ENCODE measurements at regions not wholly inside any gene's neighbourhood (a gene's known extent, or its start where the extent isn't known, plus 50 kb on each side); places are given as distances from the start of the nearest gene placed in this dataset.

- no peak for DNase-seq
Observed at GRCh38 chr16:79728048-79728922, 127.7 kb upstream of the MAF start.

GRCh38 chr16:79726902-79727301 is 126.4 kb upstream of the MAF start:
- no peak for DNase-seq

GRCh38 chr16:79725051-79725450 is 124.5 kb upstream of the MAF start:
- DNase-seq: no peak

GRCh38 chr16:79723583-79724168 is 123.1 kb upstream of the MAF start:
- no peak for DNase-seq

GRCh38 chr16:79721270-79721669 is 120.7 kb upstream of the MAF start:
- no peak for DNase-seq

- DNase-seq: no peak
Observed at GRCh38 chr16:79717333-79718137, 117.0 kb upstream of the MAF start.

- no peak for DNase-seq
Observed at GRCh38 chr16:79716645-79717332, 116.3 kb upstream of the MAF start.

- no peak for DNase-seq
Observed at GRCh38 chr16:79715061-79715460, 114.5 kb upstream of the MAF start.

GRCh38 chr16:79714440-79714839 is 113.9 kb upstream of the MAF start:
- DNase-seq: no peak

- no peak for DNase-seq
Observed at GRCh38 chr16:79713609-79714309, 113.2 kb upstream of the MAF start.

GRCh38 chr16:79712276-79712675 is 111.7 kb upstream of the MAF start:
- no peak for DNase-seq

- no peak for DNase-seq
Observed at GRCh38 chr16:79707876-79708275, 107.3 kb upstream of the MAF start.

- DNase-seq: no peak
Observed at GRCh38 chr16:79703066-79703465, 102.5 kb upstream of the MAF start.

GRCh38 chr16:79698341-79698753 is 97.8 kb upstream of the MAF start:
- no peak for DNase-seq

GRCh38 chr16:79697562-79698112 is 97.1 kb upstream of the MAF start:
- DNase-seq: no peak

- no peak for DNase-seq
Observed at GRCh38 chr16:79691007-79691406, 90.5 kb upstream of the MAF start.

GRCh38 chr16:79690159-79690558 is 89.6 kb upstream of the MAF start:
- DNase-seq: no peak

GRCh38 chr16:79687249-79688130 is 87.0 kb upstream of the MAF start:
- no peak for DNase-seq

- DNase-seq: no peak
Observed at GRCh38 chr16:79685871-79686270, 85.3 kb upstream of the MAF start.

GRCh38 chr16:79679334-79679733 is 78.8 kb upstream of the MAF start:
- no peak for DNase-seq
